ENCODE measurements at regions not wholly inside any gene's neighbourhood (a gene's known extent, or its start where the extent isn't known, plus 50 kb on each side); places are given as distances from the start of the nearest gene placed in this dataset.

- no peaks in the 10 kb centered on the region for H3K4me1 Mint-ChIP-seq
- TF ChIP-seq CTCF (IDR thresholded peaks at IDR 0.05), result no peak
- no peak overlapping the region for H2AFZ ChIP-seq (ENCODE audit: insufficient read depth, low read depth, low read length, poor library complexity, severe bottlenecking)
- intact Hi-C loops (cut with micrococcal nuclease), result no loop called here
- H3K27me3 ChIP-seq (ENCODE audit: control insufficient read depth in 2 of 2, insufficient read depth in 2 of 2, low read length in 2 of 2), result no peaks in the 10 kb centered on the region
- H3K79me2 ChIP-seq (ENCODE audit: insufficient read depth, low read length), result no peaks in the 10 kb centered on the region
- no peak overlapping the region for H3K4me3 ChIP-seq (replicated peaks in 1 of 3; ENCODE audit: low read depth in 2 of 3, low read length in 3 of 3)
- peaks cover 0 to 3% (median 0%) of the 10 kb centered on the region in 7 donors for H3K9me3 Mint-ChIP-seq
- H3K27me3 Mint-ChIP-seq (ENCODE audit: low read depth in 3 of 3), result peaks cover 2 to 8% (median 4%) of the 10 kb centered on the region in 3 donors
- H3K27ac Mint-ChIP-seq, result no peak overlapping the region
- no peaks in the 10 kb centered on the region for H3K9me3 ChIP-seq (replicated peaks in 1 of 2; ENCODE audit: control insufficient read depth in 1 of 2, insufficient read depth in 1 of 2, low read length in 2 of 2)
- no CpG with 5 or more reads among the region's 2 CpGs for WGBS (ENCODE audit: insufficient coverage)
- no peak overlapping the region for H3K4me3 Mint-ChIP-seq
- no peaks in the 10 kb centered on the region for H3K4me1 ChIP-seq (ENCODE audit: control insufficient read depth in 1 of 2, insufficient read depth in 2 of 2, low read length in 2 of 2)
- no peak overlapping the region for H3K4me2 ChIP-seq (replicated peaks; ENCODE audit: extremely low read depth, low read length, poor library complexity, severe bottlenecking)
- H3K36me3 ChIP-seq (replicated peaks in 1 of 2; ENCODE audit: control insufficient read depth in 1 of 2, insufficient read depth in 2 of 2, low read length in 2 of 2), result no peaks in the 10 kb centered on the region
- no peaks in the 10 kb centered on the region for H4K20me1 ChIP-seq (ENCODE audit: insufficient read depth, low read length)
- no peaks in the 10 kb centered on the region for H3K36me3 Mint-ChIP-seq
- no peak overlapping the region for H3K27ac ChIP-seq (ENCODE audit: low read depth in 1 of 2, low read length in 2 of 2)
- H3K9ac ChIP-seq (ENCODE audit: insufficient read depth, low read length, poor library complexity, severe bottlenecking), result no peak overlapping the region
- no peak for DNase-seq
Measured at GRCh38 chr10:94213001-94213530, 149.7 kb downstream of the NOC3L start.

GRCh38 chr10:94213980-94214379 lies 148.8 kb downstream of the NOC3L start:
- Histone ChIP-seq H3K4me2 (replicated peaks; ENCODE audit: extremely low read depth, low read length, poor library complexity, severe bottlenecking) (no peak overlapping the region), H3K36me3 (replicated peaks in 1 of 2; ENCODE audit: control insufficient read depth in 1 of 2, insufficient read depth in 2 of 2, low read length in 2 of 2) (no peaks in the 10 kb centered on the region), H3K27ac (ENCODE audit: low read depth in 1 of 2, low read length in 2 of 2) (no peak overlapping the region), H3K9ac (ENCODE audit: insufficient read depth, low read length, poor library complexity, severe bottlenecking) (no peak overlapping the region), H2AFZ (ENCODE audit: insufficient read depth, low read depth, low read length, poor library complexity, severe bottlenecking) (no peak overlapping the region), H3K27me3 (ENCODE audit: control insufficient read depth in 2 of 2, insufficient read depth in 2 of 2, low read length in 2 of 2) (no peaks in the 10 kb centered on the region), H3K4me3 (replicated peaks in 1 of 3; ENCODE audit: low read depth in 2 of 3, low read length in 3 of 3) (no peak overlapping the region), H3K9me3 (replicated peaks in 1 of 2; ENCODE audit: control insufficient read depth in 1 of 2, insufficient read depth in 1 of 2, low read length in 2 of 2) (no peaks in the 10 kb centered on the region), H4K20me1 (ENCODE audit: insufficient read depth, low read length) (no peaks in the 10 kb centered on the region), H3K79me2 (ENCODE audit: insufficient read depth, low read length) (no peaks in the 10 kb centered on the region), H3K4me1 (ENCODE audit: control insufficient read depth in 1 of 2, insufficient read depth in 2 of 2, low read length in 2 of 2) (no peaks in the 10 kb centered on the region)
- TF ChIP-seq CTCF (IDR thresholded peaks at IDR 0.05), result no peak
- WGBS (ENCODE audit: insufficient coverage), result no CpG with 5 or more reads among the region's 3 CpGs
- Mint-ChIP-seq H3K27me3 (ENCODE audit: low read depth in 3 of 3) (peaks cover 2 to 8% (median 2%) of the 10 kb centered on the region in 3 donors), H3K4me3 (no peak overlapping the region), H3K36me3 (no peaks in the 10 kb centered on the region), H3K9me3 (peaks cover 0 to 3% (median 0%) of the 10 kb centered on the region in 7 donors), H3K27ac (no peak overlapping the region), H3K4me1 (no peaks in the 10 kb centered on the region)
- intact Hi-C loops (cut with micrococcal nuclease), result no loop called here
- DNase-seq, result no peak

All from CD14-positive monocyte (primary cell).